ENCODE measurements at regions not wholly inside any gene's neighbourhood (a gene's known extent, or its start where the extent isn't known, plus 50 kb on each side); places are given as distances from the start of the nearest gene placed in this dataset.

DNA sequence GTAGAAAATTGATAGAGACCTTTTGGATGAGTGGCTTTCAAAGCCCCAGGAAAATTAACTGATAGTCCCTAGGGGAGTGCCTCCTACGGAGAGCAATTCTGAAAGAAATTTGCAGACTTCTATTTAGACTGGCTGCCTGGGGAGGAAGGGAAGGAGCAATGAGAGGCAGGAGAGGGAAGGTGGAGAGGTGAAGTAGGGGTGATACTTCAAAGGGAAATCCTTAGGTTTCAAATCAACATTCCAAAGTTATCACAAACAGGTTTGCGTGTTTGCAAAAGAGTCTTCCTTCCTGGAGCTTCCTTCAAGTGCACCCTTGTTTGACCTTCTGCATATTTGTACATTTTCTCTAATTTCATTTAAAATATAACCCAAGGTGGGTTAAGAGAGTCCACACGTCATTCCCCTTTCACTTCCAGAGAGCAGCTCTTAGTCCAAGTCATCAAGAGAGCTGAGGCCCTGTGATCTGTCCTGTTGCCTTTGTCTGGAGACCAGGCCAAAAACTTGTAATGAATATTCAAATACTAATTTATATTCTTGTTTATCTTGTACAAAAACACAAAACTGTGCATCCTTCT, 157.8 kb downstream of the CLCN4 start:
- no peak for TF ChIP-seq POLR2A (IDR thresholded peaks at IDR 0.05)
- TF ChIP-seq, protein P1, sequence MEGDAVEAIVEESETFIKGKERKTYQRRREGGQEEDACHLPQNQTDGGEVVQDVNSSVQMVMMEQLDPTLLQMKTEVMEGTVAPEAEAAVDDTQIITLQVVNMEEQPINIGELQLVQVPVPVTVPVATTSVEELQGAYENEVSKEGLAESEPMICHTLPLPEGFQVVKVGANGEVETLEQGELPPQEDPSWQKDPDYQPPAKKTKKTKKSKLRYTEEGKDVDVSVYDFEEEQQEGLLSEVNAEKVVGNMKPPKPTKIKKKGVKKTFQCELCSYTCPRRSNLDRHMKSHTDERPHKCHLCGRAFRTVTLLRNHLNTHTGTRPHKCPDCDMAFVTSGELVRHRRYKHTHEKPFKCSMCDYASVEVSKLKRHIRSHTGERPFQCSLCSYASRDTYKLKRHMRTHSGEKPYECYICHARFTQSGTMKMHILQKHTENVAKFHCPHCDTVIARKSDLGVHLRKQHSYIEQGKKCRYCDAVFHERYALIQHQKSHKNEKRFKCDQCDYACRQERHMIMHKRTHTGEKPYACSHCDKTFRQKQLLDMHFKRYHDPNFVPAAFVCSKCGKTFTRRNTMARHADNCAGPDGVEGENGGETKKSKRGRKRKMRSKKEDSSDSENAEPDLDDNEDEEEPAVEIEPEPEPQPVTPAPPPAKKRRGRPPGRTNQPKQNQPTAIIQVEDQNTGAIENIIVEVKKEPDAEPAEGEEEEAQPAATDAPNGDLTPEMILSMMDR (IDR thresholded peaks at IDR 0.05) = no peak
